HEK293T (cell line): ENCODE measurements at regions not wholly inside any gene's neighbourhood (a gene's known extent, or its start where the extent isn't known, plus 50 kb on each side); places are given as distances from the start of the nearest gene placed in this dataset.

Experiments used
- BHLHE40 ChIP-seq: fragments of 450-650 bp; IDR thresholded peaks from 2 replicates; pipeline ENCODE4 v1.6.1; 2016; ENCODE audit warnings: mild to moderate bottlenecking, moderate library complexity, borderline replicate concordance
- ELF4 ChIP-seq: fragments of 450-650 bp; IDR thresholded peaks from 2 replicates; pipeline ENCODE4 v1.6.1; 2017; ENCODE audit warnings: antibody characterized with exemption
- FOXA1 ChIP-seq: fragments of 450-650 bp; IDR thresholded peaks from 2 replicates; pipeline ENCODE4 v1.6.1; 2016; ENCODE audit warnings: mild to moderate bottlenecking
- FOXK2 ChIP-seq: fragments of 450-650 bp; IDR thresholded peaks from 2 replicates; pipeline ENCODE4 v1.6.1; 2016; ENCODE audit warnings: mild to moderate bottlenecking
- FOXM1 ChIP-seq: fragments of 450-650 bp; IDR thresholded peaks from 2 replicates; pipeline ENCODE4 v1.6.1; 2017; ENCODE audit warnings: mild to moderate bottlenecking, borderline replicate concordance
- HDGF ChIP-seq: fragments of 450-650 bp; IDR thresholded peaks from 2 replicates; pipeline ENCODE4 v1.6.1; 2017; ENCODE audit warnings: antibody characterized with exemption, borderline replicate concordance
- LEF1 ChIP-seq: fragments of 450-650 bp; IDR thresholded peaks from 2 replicates; pipeline ENCODE4 v1.6.1; 2017; ENCODE audit warnings: mild to moderate bottlenecking, borderline replicate concordance
- PKNOX1 ChIP-seq: fragments of 450-650 bp; IDR thresholded peaks from 2 replicates; pipeline ENCODE4 v1.6.1; 2016
- SP1 ChIP-seq: fragments of 450-650 bp; IDR thresholded peaks from 2 replicates; pipeline ENCODE4 v1.6.1; 2017
- SUZ12 ChIP-seq: fragments of 450-650 bp; IDR thresholded peaks from 2 replicates; pipeline ENCODE4 v1.6.1; 2016; ENCODE audit warnings: mild to moderate bottlenecking
- TARDBP ChIP-seq: fragments of 450-650 bp; IDR thresholded peaks from 2 replicates; pipeline ENCODE4 v1.6.1; 2016
- ZNF384 ChIP-seq: fragments of 450-650 bp; IDR thresholded peaks from 2 replicates; pipeline ENCODE4 v1.6.1; 2016

GRCh38 chr7:378041-378420, 88.1 kb downstream of the FOXL3 start:
- TF ChIP-seq FOXA1 (no peak), SP1 (no peak), ELF4 (no peak), TARDBP (no peak), FOXM1 (no peak), BHLHE40 (no peak), PKNOX1 (no peak), HDGF (no peak), FOXK2 (no peak), LEF1 (no peak), SUZ12 (no peak), ZNF384 (no peak)
